Esophagus (tissue), 2 donors: ENCODE measurements at regions not wholly inside any gene's neighbourhood (a gene's known extent, or its start where the extent isn't known, plus 50 kb on each side); places are given as distances from the start of the nearest gene placed in this dataset.

Experiments used
- H3K27ac ChIP-seq, 2 donors: one replicate each; pipeline ENCODE4 v1.5.1; 2013; ENCODE audit warnings: low read depth in 2 of 2, mild to moderate bottlenecking in 2 of 2, inconsistent platforms in 1 of 2, low read length in 1 of 2, moderate library complexity in 1 of 2
- H3K27me3 ChIP-seq, 2 donors: one replicate each; pipeline ENCODE4 v1.6.1; 2013; ENCODE audit warnings: low read length in 2 of 2, control low read depth in 1 of 2, mild to moderate bottlenecking in 1 of 2; ENCODE audit not compliant: insufficient read depth in 2 of 2, control insufficient read depth in 1 of 2
- H3K36me3 ChIP-seq, 2 donors: one replicate each; pipeline ENCODE4 v1.6.1; 2013; ENCODE audit warnings: low read length in 1 of 2; ENCODE audit not compliant: control insufficient read depth in 2 of 2, insufficient read depth in 2 of 2
- H3K4me1 ChIP-seq, 2 donors: one replicate each; pipeline ENCODE4 v1.6.1; 2013; ENCODE audit warnings: low read length in 1 of 2; ENCODE audit not compliant: control insufficient read depth in 2 of 2, insufficient read depth in 2 of 2
- H3K4me3 ChIP-seq, 2 donors: one replicate each; pipeline ENCODE4 v1.5.1; 2013; ENCODE audit warnings: low read length in 2 of 2, mild to moderate bottlenecking in 2 of 2, low read depth in 1 of 2, moderate library complexity in 1 of 2
- H3K9me3 ChIP-seq, 2 donors: one replicate each; pipeline ENCODE4 v1.6.1; 2013; ENCODE audit warnings: mild to moderate bottlenecking in 2 of 2, low read depth in 1 of 2, low read length in 1 of 2, moderate library complexity in 1 of 2; ENCODE audit not compliant: control insufficient read depth in 2 of 2, insufficient read depth in 1 of 2
- WGBS, 2 donors: extraction: QIAGEN DNeasy Blood & Tissue Kit; methylation state at CpG; one replicate each; pipeline ENCODE4 v1.1.7; 2013; 5-methylcytosine and 5-hydroxymethylcytosine counted together
- donor health status: healthy with polysubstance abuse.
- donor health status: Bipolar disorder and iron deficiency.

DNA sequence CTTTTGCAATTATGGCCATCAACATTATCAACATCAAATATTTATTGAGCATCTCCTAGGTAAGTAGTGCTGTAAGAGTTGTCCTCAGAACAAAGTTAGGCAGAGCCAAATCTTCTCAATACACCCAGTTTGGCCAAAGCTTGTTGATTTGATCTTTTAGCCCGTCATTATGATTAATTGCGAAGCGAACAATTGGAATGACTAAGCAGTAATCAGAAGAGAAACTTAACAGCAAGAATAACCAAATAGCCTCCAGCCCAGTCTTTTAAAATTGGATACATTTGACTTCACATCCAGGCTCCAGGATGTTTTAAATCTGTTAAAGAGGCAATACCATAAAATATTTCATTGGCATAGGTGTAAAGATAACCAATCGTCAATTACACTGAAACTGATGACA, 1156.0 kb downstream of the OLFM4 start:
- WGBS, 2 donors = 58 to 68% methylated on average over 4 of the region's 4 CpGs
- H3K27me3 ChIP-seq = no peaks in the 10 kb centered on the region
- no peaks in the 10 kb centered on the region for H3K9me3 ChIP-seq
- H3K4me1 ChIP-seq = no peaks in the 10 kb centered on the region
- H3K4me3 ChIP-seq = no peak overlapping the region
- H3K27ac ChIP-seq = no peak overlapping the region
- H3K36me3 ChIP-seq = no peaks in the 10 kb centered on the region

DNA sequence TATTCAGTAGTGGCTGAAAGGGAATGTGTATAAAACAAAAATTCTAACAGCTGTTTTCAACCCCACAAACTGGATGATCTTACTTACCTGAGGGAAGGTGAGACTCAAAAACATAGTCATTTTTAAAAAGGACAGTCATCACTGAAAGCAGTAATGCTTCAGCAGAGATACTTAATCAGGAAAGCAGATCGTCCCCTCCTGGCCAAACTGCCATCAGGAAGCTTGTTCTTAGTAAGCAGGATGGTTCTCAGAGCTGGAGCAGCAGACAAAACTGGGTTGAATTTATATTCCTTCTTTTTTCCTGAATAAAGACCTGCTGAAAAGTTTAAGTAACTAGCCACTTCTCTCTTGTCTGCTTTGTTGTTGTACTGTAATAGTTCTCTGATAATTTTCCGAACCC, 1156.5 kb downstream of the OLFM4 start:
- 47 to 63% methylated on average over 2 of the region's 2 CpGs for WGBS, 2 donors

DNA sequence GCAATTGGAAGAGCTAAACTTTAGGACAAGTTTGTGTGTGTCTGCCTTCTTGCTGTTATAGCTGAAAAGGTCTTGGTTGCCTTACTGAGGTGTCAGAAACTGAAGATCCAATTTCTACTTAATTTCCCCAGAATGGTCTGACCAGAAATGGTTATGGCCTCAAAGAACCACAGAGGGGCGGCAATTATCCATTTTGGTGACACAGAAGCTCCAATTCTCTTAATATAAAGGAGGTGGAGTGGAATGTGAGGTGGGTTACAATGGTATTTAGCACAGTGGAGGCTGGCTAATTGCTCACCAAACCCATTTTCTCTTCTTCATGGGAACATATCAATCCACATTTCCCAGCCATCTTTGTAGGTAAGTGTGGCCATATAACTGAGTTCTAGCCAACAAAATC, 1157.2 kb downstream of the OLFM4 start:
- Histone ChIP-seq H3K4me1 (no peaks in the 10 kb centered on the region), H3K27ac (no peak overlapping the region), H3K4me3 (no peak overlapping the region), H3K36me3 (no peaks in the 10 kb centered on the region), H3K9me3 (no peaks in the 10 kb centered on the region), H3K27me3 (no peaks in the 10 kb centered on the region)
- WGBS, 2 donors = 43 to 63% methylated on average over 1 of the region's 1 CpG

More for the DNA sequence above, 1156.5 kb downstream of the OLFM4 start:
- Histone ChIP-seq H3K9me3 (no peaks in the 10 kb centered on the region), H3K27me3 (no peaks in the 10 kb centered on the region), H3K27ac (no peak overlapping the region), H3K4me3 (no peak overlapping the region), H3K4me1 (no peaks in the 10 kb centered on the region), H3K36me3 (no peaks in the 10 kb centered on the region)

DNA sequence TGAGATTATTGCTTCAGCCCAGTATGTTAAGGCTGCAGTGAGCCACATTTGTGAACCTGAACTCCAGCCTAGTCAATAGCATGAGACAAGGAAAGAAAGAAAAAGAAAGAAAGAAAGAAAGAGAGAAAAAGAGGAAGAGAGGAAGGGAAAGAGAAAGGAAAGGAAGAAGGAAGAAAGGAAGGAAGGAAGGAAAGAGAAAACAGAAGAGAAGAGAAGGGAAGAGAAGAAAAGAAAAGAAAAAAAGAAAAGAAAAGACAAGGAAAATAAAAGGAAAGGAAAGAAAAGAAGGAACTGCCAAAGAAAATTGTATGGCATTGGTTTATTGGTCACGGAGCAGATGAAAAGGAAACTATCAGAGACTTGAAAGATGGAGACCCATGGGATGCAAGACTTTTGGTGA, 1158.8 kb downstream of the OLFM4 start:
- H3K4me1 ChIP-seq = no peaks in the 10 kb centered on the region
- no peak overlapping the region for H3K27ac ChIP-seq
- no peaks in the 10 kb centered on the region for H3K27me3 ChIP-seq
- H3K4me3 ChIP-seq = no peak overlapping the region
- 90 to 96% methylated on average over 1 of the region's 1 CpG for WGBS, 2 donors
- no peaks in the 10 kb centered on the region for H3K36me3 ChIP-seq
- no peaks in the 10 kb centered on the region for H3K9me3 ChIP-seq

GRCh38 chr13:54194233-54195024, 1165.8 kb downstream of the OLFM4 start:
- no peaks in the 10 kb centered on the region for H3K4me1 ChIP-seq
- H3K27ac ChIP-seq = no peak overlapping the region
- H3K27me3 ChIP-seq = no peaks in the 10 kb centered on the region
- no peaks in the 10 kb centered on the region for H3K36me3 ChIP-seq
- no peak overlapping the region for H3K4me3 ChIP-seq
- WGBS, 2 donors = 63 to 67% methylated on average over 5 of the region's 5 CpGs
- no peaks in the 10 kb centered on the region for H3K9me3 ChIP-seq

GRCh38 chr13:54196684-54197083, 1168.1 kb downstream of the OLFM4 start:
- H3K36me3 ChIP-seq = no peaks in the 10 kb centered on the region
- H3K27me3 ChIP-seq = no peaks in the 10 kb centered on the region
- no peaks in the 10 kb centered on the region for H3K9me3 ChIP-seq
- no peak overlapping the region for H3K4me3 ChIP-seq
- H3K4me1 ChIP-seq = no peaks in the 10 kb centered on the region
- no peak overlapping the region for H3K27ac ChIP-seq

GRCh38 chr13:54198911-54199310, 1170.3 kb downstream of the OLFM4 start:
- Histone ChIP-seq H3K36me3 (no peaks in the 10 kb centered on the region), H3K27me3 (no peaks in the 10 kb centered on the region), H3K4me1 (no peaks in the 10 kb centered on the region), H3K27ac (no peak overlapping the region), H3K4me3 (no peak overlapping the region), H3K9me3 (no peaks in the 10 kb centered on the region)
- 74 to 82% methylated on average over 2 of the region's 2 CpGs for WGBS, 2 donors

DNA sequence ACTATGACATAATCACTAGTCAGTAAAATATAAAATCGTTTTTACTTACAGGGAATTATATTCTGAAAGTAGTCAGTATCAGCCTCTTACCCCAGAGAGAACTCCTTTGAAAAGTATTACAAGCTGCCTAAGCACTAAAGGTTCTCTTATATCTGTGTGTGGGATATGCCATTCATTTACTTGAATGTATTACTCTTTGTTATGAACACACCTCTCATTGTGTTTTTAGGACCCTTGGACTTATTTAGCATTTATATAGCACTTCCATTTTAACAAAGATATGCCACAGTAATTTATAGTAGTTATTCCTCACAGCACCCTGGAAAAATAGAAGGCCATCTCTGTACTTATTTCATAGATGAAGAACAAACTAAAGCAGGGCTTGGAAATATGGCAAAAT, 1178.0 kb downstream of the OLFM4 start:
- 44 to 56% methylated on average over 1 of the region's 1 CpG for WGBS, 2 donors
- no peak overlapping the region for H3K4me3 ChIP-seq
- H3K36me3 ChIP-seq = no peaks in the 10 kb centered on the region
- H3K9me3 ChIP-seq = no peaks in the 10 kb centered on the region
- no peaks in the 10 kb centered on the region for H3K4me1 ChIP-seq
- no peak overlapping the region for H3K27ac ChIP-seq
- H3K27me3 ChIP-seq = no peaks in the 10 kb centered on the region

DNA sequence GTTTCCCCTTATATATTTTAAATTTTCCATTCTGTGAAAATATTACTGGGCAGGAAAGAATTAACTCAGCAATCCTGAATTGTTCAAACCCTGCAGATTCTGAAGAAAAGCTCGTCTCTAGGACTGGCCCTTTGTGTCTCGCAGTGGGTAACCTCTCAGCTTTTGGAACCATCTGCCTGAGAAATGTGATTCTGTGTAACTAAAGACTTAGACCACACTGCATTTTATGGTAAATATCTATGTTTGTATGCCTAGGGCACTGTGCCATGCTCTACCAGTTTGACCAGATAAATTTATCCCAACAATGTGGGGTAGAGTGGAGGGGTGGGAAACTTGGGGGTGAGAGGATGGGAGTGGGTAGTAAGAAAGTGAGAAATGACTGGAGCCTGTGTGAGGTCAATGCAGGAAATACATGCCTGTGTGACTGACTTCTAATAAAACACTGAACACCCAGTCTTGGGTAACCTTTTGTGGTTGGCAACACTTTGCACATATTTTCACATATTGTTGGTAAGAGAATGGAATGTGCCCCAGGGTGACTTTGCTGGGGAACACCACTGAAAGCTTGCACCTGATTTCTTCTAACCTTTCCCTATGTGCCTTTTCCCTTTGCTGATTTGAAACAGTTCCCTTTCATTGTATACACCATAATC, 1181.9 kb downstream of the OLFM4 start:
- no peak overlapping the region for H3K27ac ChIP-seq
- H3K9me3 ChIP-seq = no peaks in the 10 kb centered on the region
- H3K4me3 ChIP-seq = no peak overlapping the region
- WGBS, 2 donors = 38 to 52% methylated on average over 2 of the region's 2 CpGs
- H3K4me1 ChIP-seq = no peaks in the 10 kb centered on the region
- H3K27me3 ChIP-seq = no peaks in the 10 kb centered on the region
- no peaks in the 10 kb centered on the region for H3K36me3 ChIP-seq

- no peaks in the 10 kb centered on the region for H3K4me1 ChIP-seq
- no peaks in the 10 kb centered on the region for H3K27me3 ChIP-seq
- H3K27ac ChIP-seq = no peak overlapping the region
- H3K9me3 ChIP-seq = no peaks in the 10 kb centered on the region
- 60% methylated on average over 2 of the region's 2 CpGs for WGBS, 2 donors
- no peak overlapping the region for H3K4me3 ChIP-seq
- no peaks in the 10 kb centered on the region for H3K36me3 ChIP-seq
Observed at GRCh38 chr13:54216221-54216620, 1187.6 kb downstream of the OLFM4 start.
